HEK293 (cell line): ENCODE measurements at regions not wholly inside any gene's neighbourhood (a gene's known extent, or its start where the extent isn't known, plus 50 kb on each side); places are given as distances from the start of the nearest gene placed in this dataset.

ENCODE experiments used
- CTCF ChIA-PET: fragments of 350-600 bp; formaldehyde crosslinking; extraction: SDS; loops from one replicate; lab custom pipeline; 2021; ENCODE audit warnings: antibody characterized with exemption; lab: Yijun Ruan, JAX
- POLR2A ChIA-PET: fragments of 300-600 bp; formaldehyde crosslinking; extraction: SDS; loops from one replicate; lab custom pipeline; 2020; ENCODE audit warnings: antibody characterized with exemption, inconsistent platforms; lab: Yijun Ruan, JAX
- H3K27ac ChIP-seq: fragments of 200-500 bp; sonication (Bioruptor generic); 2 replicates; pipeline ENCODE4 v1.5.1; 2014; ENCODE audit warnings: low read depth, low read length, control low read depth, inconsistent platforms; ENCODE audit errors: extremely low read depth
- H3K36me3 ChIP-seq, 2 experiments: fragments of 200-500 bp in 1 of 2; sonication (Bioruptor generic) in 1 of 2; 1 replicate in 1 of 2; 2 replicates in 1 of 2; pipeline ENCODE4 v1.5.1; 2014 to 2017; ENCODE audit warnings: inconsistent platforms in 2 of 2, low read length in 2 of 2; ENCODE audit not compliant: control insufficient read depth in 2 of 2, insufficient read depth in 1 of 2
- H3K4me1 ChIP-seq: fragments of 200-500 bp; sonication (Bioruptor generic); 2 replicates; pipeline ENCODE4 v1.5.1; 2014; ENCODE audit warnings: mild to moderate bottlenecking, low read length, inconsistent platforms; ENCODE audit not compliant: control insufficient read depth, insufficient read depth
- H3K4me3 ChIP-seq: 2 replicates; pipeline ENCODE4 v1.5.1; 2011; ENCODE audit warnings: low read depth, mild to moderate bottlenecking, control low read depth, low read length, moderate library complexity
- H3K9me3 ChIP-seq: fragments of 200-500 bp; sonication (Bioruptor generic); 2 replicates; pipeline ENCODE4 v1.5.1; 2014; ENCODE audit warnings: low read depth, low read length, inconsistent platforms; ENCODE audit not compliant: control insufficient read depth, insufficient read depth
- GLI4 ChIP-seq: fragments of 450-650 bp; formaldehyde crosslinking; IDR thresholded peaks from 2 replicates; pipeline ENCODE4 v1.5.1; 2016; ENCODE audit warnings: missing biosample characterization, missing genetic modification characterization
- HOXA7 ChIP-seq: sonication (generic); formaldehyde crosslinking; IDR thresholded peaks from 2 replicates; pipeline ENCODE4 v1.8.1; 2022; ENCODE audit warnings: missing genetic modification reagents, borderline replicate concordance
- PRDM1 ChIP-seq: fragments of 450-650 bp; formaldehyde crosslinking; IDR thresholded peaks from 2 replicates; pipeline ENCODE4; 2016; ENCODE audit warnings: missing biosample characterization, missing genetic modification characterization
- PRDM2 ChIP-seq: fragments of 450-650 bp; formaldehyde crosslinking; IDR thresholded peaks from 2 replicates; pipeline ENCODE4 v1.5.1; 2016; ENCODE audit warnings: missing biosample characterization, missing genetic modification characterization, borderline replicate concordance
- SCRT2 ChIP-seq: fragments of 450-650 bp; formaldehyde crosslinking; IDR thresholded peaks from 2 replicates; pipeline ENCODE4 v1.5.1; 2016; ENCODE audit warnings: missing biosample characterization, missing genetic modification characterization
- ZNF157 ChIP-seq: fragments of 450-650 bp; formaldehyde crosslinking; IDR thresholded peaks from 2 replicates; pipeline ENCODE4 v1.5.1; 2016; ENCODE audit warnings: missing biosample characterization, missing genetic modification characterization
- ZNF174 ChIP-seq: fragments of 450-650 bp; formaldehyde crosslinking; IDR thresholded peaks from 2 replicates; pipeline ENCODE4 v1.5.0; 2017; ENCODE audit warnings: missing biosample characterization, mild to moderate bottlenecking, missing genetic modification characterization
- ZNF350 ChIP-seq: fragments of 450-650 bp; formaldehyde crosslinking; IDR thresholded peaks from 2 replicates; pipeline ENCODE4 v1.5.0; 2017; ENCODE audit warnings: missing biosample characterization, mild to moderate bottlenecking, missing genetic modification characterization
- ZNF37A ChIP-seq: fragments of 450-650 bp; IDR thresholded peaks from 2 replicates; pipeline ENCODE4 v1.5.1; 2018; ENCODE audit warnings: missing biosample characterization, missing genetic modification characterization
- ZNF48 ChIP-seq: fragments of 450-650 bp; formaldehyde crosslinking; IDR thresholded peaks from 2 replicates; pipeline ENCODE4 v1.5.1; 2016; ENCODE audit warnings: missing biosample characterization, missing genetic modification characterization
- ZNF488 ChIP-seq: fragments of 450-650 bp; formaldehyde crosslinking; IDR thresholded peaks from 2 replicates; pipeline ENCODE4 v1.5.1; 2016; ENCODE audit warnings: missing biosample characterization, missing genetic modification characterization
- ZNF596 ChIP-seq: fragments of 450-650 bp; IDR thresholded peaks from 2 replicates; pipeline ENCODE4 v1.5.0; 2018; ENCODE audit warnings: missing biosample characterization, mild to moderate bottlenecking, missing genetic modification characterization, moderate library complexity

GRCh38 chr16:65327346-65327745 lies 205.5 kb upstream of the CDH11 start:
- TF ChIP-seq GLI4 (tag by site-specific recombination): no peak
- TF ChIP-seq ZNF488 (tag by site-specific recombination): no peak
- no peak for TF ChIP-seq ZNF350 (tag by site-specific recombination)
- TF ChIP-seq SCRT2 (tag by site-specific recombination): no peak
- no peak for TF ChIP-seq ZNF157 (tag by site-specific recombination)
- no peak for TF ChIP-seq PRDM1 (tag by site-specific recombination)
- ChIA-PET CTCF (no interaction called here), POLR2A (no interaction called here)
- Histone ChIP-seq H3K27ac (no peak overlapping the region), H3K4me1 (no peaks in the 10 kb centered on the region), H3K36me3 (no peaks in the 10 kb centered on the region), H3K9me3 (no peaks in the 10 kb centered on the region), H3K4me3 (no peak overlapping the region)

- no peaks in the 10 kb centered on the region for H3K36me3 ChIP-seq
- ChIA-PET POLR2A (no interaction called here), CTCF (no interaction called here)
- no peaks in the 10 kb centered on the region for H3K4me1 ChIP-seq
- no peak for TF ChIP-seq PRDM2 (tag by site-specific recombination)
- no peaks in the 10 kb centered on the region for H3K9me3 ChIP-seq
- H3K27ac ChIP-seq: no peak overlapping the region
- no peak overlapping the region for H3K4me3 ChIP-seq
Observed at GRCh38 chr16:65323655-65324237, 201.9 kb upstream of the CDH11 start.

- CTCF ChIA-PET: no interaction called here
- POLR2A ChIA-PET: no interaction called here
- no peak overlapping the region for H3K27ac ChIP-seq
- H3K4me1 ChIP-seq: no peaks in the 10 kb centered on the region
- H3K9me3 ChIP-seq: no peaks in the 10 kb centered on the region
- TF ChIP-seq ZNF596 (tag by site-specific recombination): no peak
- TF ChIP-seq ZNF174 (tag by site-specific recombination): no peak
- no peak for TF ChIP-seq ZNF48 (tag by site-specific recombination)
- TF ChIP-seq ZNF37A (tag by site-specific recombination): no peak
- no peak for TF ChIP-seq HOXA7 (CRISPR knock-in tag)
- TF ChIP-seq, all 188 proteins: peak for 0
- Histone ChIP-seq H3K4me3 (no peak overlapping the region), H3K36me3 (no peaks in the 10 kb centered on the region)
Observed at GRCh38 chr16:65319621-65320231, 197.9 kb upstream of the CDH11 start.
